ENCODE measurements at regions not wholly inside any gene's neighbourhood (a gene's known extent, or its start where the extent isn't known, plus 50 kb on each side); places are given as distances from the start of the nearest gene placed in this dataset.
"Not testable (repeated sequence)": the region's sequence is repeated elsewhere in the genome, so short reads cannot be mapped to it uniquely, and the experiment has no call there.

DNA sequence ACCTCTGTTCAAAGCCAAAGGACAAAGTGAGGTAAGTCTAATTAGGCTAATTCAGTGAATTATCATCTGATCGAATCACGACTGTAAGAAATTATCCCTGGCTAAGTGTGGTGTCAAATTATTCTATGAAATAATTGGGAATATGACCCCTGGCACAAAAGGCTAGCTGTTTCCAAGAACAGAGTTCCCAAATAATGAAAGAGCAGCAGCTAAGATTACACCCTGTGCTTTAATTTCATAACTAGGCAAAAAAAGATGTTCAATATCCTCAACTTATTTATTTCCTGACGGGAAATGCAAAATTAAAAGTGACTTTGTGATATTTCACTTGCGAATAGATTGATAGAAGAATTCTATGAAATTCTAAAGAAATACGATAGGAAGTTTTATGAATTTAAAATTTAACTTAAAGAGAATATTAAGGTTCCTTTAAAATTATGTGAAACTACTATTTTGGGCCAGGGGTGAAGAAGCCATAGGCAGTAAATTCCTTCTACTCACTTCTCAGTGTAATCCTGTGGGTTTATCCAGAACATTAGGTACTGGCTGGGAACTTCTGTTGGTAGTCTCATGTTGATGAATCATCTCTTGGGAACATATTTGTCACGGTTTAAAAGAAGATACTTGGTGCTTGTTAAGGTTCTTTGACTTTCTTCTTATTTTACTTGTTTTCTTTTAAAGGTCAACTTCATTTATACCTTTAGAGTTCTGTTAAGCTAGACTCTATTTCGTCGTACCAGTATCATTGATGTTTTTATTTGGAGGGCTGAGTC is 148.5 kb downstream of the POLR1F start:
- H3K36me3 Mint-ChIP-seq (ENCODE audit: unreplicated experiment), result no peaks in the 10 kb centered on the region
- DNase-seq, result no peak
- no peaks in the 10 kb centered on the region for H3K27me3 Mint-ChIP-seq (ENCODE audit: unreplicated experiment)
- no peaks in the 10 kb centered on the region for H3K4me1 Mint-ChIP-seq (ENCODE audit: low read depth, unreplicated experiment)
- H3K9me3 Mint-ChIP-seq (ENCODE audit: unreplicated experiment), result no peaks in the 10 kb centered on the region
- no peak overlapping the region for H3K4me3 Mint-ChIP-seq (ENCODE audit: unreplicated experiment)
- TF ChIP-seq, protein P1, sequence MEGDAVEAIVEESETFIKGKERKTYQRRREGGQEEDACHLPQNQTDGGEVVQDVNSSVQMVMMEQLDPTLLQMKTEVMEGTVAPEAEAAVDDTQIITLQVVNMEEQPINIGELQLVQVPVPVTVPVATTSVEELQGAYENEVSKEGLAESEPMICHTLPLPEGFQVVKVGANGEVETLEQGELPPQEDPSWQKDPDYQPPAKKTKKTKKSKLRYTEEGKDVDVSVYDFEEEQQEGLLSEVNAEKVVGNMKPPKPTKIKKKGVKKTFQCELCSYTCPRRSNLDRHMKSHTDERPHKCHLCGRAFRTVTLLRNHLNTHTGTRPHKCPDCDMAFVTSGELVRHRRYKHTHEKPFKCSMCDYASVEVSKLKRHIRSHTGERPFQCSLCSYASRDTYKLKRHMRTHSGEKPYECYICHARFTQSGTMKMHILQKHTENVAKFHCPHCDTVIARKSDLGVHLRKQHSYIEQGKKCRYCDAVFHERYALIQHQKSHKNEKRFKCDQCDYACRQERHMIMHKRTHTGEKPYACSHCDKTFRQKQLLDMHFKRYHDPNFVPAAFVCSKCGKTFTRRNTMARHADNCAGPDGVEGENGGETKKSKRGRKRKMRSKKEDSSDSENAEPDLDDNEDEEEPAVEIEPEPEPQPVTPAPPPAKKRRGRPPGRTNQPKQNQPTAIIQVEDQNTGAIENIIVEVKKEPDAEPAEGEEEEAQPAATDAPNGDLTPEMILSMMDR (IDR thresholded peaks at IDR 0.05; ENCODE audit: partially characterized antibody, unreplicated experiment), result no peak
- no peak overlapping the region for H3K27ac Mint-ChIP-seq (ENCODE audit: unreplicated experiment)

DNA sequence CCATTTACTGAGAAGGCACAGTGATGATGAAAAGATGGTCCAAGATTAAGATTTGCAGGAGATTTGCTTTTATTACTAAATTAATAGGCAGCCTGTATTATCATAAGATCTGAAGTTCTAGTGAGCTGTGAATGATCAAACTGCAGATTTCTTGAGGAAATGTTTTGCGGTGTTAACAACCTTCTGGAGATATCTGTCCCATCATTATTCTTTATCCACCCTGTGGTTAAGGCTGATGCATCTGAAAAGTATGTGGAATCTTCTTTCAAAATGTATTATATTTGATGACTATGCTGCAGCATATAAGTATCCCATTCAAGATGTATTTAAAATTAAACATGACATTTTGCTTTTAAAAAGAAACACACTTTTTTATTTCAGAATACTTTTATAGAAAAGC is 150.3 kb downstream of the POLR1F start:
- Mint-ChIP-seq H3K36me3 (ENCODE audit: unreplicated experiment) (no peaks in the 10 kb centered on the region), H3K9me3 (ENCODE audit: unreplicated experiment) (no peaks in the 10 kb centered on the region), H3K27me3 (ENCODE audit: unreplicated experiment) (no peaks in the 10 kb centered on the region), H3K27ac (ENCODE audit: unreplicated experiment) (no peak overlapping the region), H3K4me3 (ENCODE audit: unreplicated experiment) (no peak overlapping the region), H3K4me1 (ENCODE audit: low read depth, unreplicated experiment) (no peaks in the 10 kb centered on the region)
- DNase-seq, result no peak
- TF ChIP-seq, protein P1 (IDR thresholded peaks at IDR 0.05; ENCODE audit: partially characterized antibody, unreplicated experiment), result no peak

DNA sequence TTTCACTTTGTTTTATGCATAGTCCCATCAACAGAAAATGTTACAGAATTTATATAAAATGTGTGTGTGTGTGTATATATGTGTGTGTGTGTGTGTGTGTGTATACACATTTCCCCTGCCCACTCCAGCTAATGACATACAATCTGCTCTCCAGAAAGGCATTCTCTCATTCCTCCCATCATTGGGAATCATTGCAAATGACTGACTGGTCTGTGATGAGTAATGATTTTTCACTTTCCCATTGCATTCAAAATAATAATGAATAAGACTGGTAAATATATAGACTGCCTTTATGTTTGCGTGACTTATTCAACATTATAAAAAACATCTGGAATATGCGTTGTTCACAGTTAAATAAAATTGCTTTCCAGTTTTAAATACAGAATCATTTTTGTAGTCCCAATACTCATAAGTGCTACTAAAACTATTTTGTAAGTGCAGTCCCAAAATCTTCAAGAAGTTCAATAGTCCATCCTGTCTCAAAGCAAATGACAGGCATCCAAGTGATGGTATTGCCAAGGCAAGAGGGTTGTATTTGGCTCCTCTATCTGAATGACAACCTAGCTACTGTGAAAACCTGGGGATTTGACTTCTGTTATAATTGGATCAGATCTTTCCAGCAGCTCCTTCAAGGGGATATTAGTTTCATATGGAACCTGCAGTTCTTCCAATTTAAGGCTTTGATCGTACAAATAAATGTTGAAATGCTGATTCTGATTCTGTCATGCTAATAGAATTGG is 150.9 kb downstream of the POLR1F start:
- H3K27me3 Mint-ChIP-seq (ENCODE audit: unreplicated experiment), result no peaks in the 10 kb centered on the region
- H3K36me3 Mint-ChIP-seq (ENCODE audit: unreplicated experiment), result no peaks in the 10 kb centered on the region
- TF ChIP-seq, protein P1 (IDR thresholded peaks at IDR 0.05; ENCODE audit: partially characterized antibody, unreplicated experiment), result no peak
- no peaks in the 10 kb centered on the region for H3K4me1 Mint-ChIP-seq (ENCODE audit: low read depth, unreplicated experiment)
- H3K4me3 Mint-ChIP-seq (ENCODE audit: unreplicated experiment), result no peak overlapping the region
- no peak for DNase-seq
- H3K9me3 Mint-ChIP-seq (ENCODE audit: unreplicated experiment), result no peaks in the 10 kb centered on the region
- H3K27ac Mint-ChIP-seq (ENCODE audit: unreplicated experiment), result no peak overlapping the region

DNA sequence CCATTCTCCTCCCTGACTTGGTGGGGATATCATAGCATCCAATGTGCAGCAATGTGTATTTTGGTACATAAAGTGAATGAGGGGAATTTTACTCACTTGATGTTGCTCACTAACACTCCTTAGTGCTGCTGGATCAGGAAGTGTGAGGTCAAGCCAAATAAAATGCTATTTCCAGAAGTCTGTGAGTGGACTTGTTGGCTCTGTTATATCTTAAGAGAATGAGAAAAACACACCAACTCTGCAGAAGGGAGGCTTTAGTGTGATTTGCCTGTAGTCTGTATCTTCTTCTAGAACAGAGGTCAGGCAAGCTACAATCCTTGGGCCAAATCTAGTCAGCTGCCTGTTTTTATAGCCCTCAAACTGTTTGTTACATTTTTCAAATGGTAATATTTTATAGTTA is 154.3 kb downstream of the POLR1F start:
- DNase-seq, result no peak
- Mint-ChIP-seq H3K27me3 (ENCODE audit: unreplicated experiment) (no peaks in the 10 kb centered on the region), H3K4me1 (ENCODE audit: low read depth, unreplicated experiment) (no peaks in the 10 kb centered on the region), H3K27ac (ENCODE audit: unreplicated experiment) (no peak overlapping the region), H3K9me3 (ENCODE audit: unreplicated experiment) (no peaks in the 10 kb centered on the region), H3K4me3 (ENCODE audit: unreplicated experiment) (no peak overlapping the region), H3K36me3 (ENCODE audit: unreplicated experiment) (no peaks in the 10 kb centered on the region)
- TF ChIP-seq, protein P1 (IDR thresholded peaks at IDR 0.05; ENCODE audit: partially characterized antibody, unreplicated experiment), result no peak

DNA sequence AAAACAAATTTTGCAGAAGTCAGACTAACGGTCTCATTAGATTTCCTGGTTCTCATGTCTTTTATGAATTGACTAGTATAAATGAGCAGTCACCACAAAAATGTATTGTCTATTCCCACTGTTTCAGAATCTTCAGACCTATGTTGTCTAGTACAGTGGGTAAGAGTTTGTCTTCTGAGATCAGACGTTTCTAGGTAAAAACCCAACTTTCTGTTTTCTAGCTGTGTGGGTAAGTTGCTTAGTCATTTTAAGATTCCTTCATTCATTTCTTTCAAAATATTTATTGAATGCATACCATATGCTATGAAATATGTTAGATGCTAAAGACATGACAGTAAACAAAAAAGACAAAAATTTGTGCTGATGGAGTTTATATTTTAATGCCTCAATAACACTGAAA is 156.3 kb downstream of the POLR1F start:
- TF ChIP-seq, protein P1 (IDR thresholded peaks at IDR 0.05; ENCODE audit: partially characterized antibody, unreplicated experiment), result no peak
- Mint-ChIP-seq H3K27ac (ENCODE audit: unreplicated experiment) (no peak overlapping the region), H3K4me3 (ENCODE audit: unreplicated experiment) (no peak overlapping the region), H3K9me3 (ENCODE audit: unreplicated experiment) (no peaks in the 10 kb centered on the region), H3K4me1 (ENCODE audit: low read depth, unreplicated experiment) (no peaks in the 10 kb centered on the region), H3K27me3 (ENCODE audit: unreplicated experiment) (no peaks in the 10 kb centered on the region), H3K36me3 (ENCODE audit: unreplicated experiment) (no peaks in the 10 kb centered on the region)
- no peak for DNase-seq

DNA sequence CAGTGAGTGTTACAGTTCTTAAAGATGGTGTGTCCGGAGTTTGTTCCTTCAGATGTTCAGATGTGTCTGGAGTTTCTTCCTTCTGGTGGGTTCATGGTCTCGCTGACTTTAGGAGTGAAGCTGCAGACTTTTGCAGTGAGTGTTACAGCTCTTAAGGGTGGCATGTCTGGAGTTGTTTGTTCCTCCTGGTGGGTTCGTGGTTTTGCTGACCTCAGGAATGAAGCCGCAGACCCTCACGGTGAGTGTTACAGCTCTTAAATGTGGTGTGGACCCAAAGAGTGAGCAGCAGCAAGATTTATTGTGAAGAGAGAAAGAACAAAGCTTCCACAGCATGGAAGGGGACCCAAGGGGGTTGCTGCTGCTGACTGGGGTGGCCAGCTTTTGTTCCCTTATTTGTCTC is 159.6 kb downstream of the POLR1F start:
- not testable (repeated sequence) for H3K27ac Mint-ChIP-seq (ENCODE audit: unreplicated experiment)

More for the DNA sequence above, 159.6 kb downstream of the POLR1F start:
- not testable (repeated sequence) for H3K4me3 Mint-ChIP-seq (ENCODE audit: unreplicated experiment); DNase-seq; H3K27me3 Mint-ChIP-seq (ENCODE audit: unreplicated experiment); H3K9me3 Mint-ChIP-seq (ENCODE audit: unreplicated experiment); H3K4me1 Mint-ChIP-seq (ENCODE audit: low read depth, unreplicated experiment); H3K36me3 Mint-ChIP-seq (ENCODE audit: unreplicated experiment)
